ENCODE measurements at regions not wholly inside any gene's neighbourhood (a gene's known extent, or its start where the extent isn't known, plus 50 kb on each side); places are given as distances from the start of the nearest gene placed in this dataset.

- TF ChIP-seq CTCF (conservative IDR thresholded peaks at IDR 0.05; ENCODE audit: low read length) (no peak), EZH2phosphoT487 (IDR thresholded peaks at IDR 0.05; ENCODE audit: borderline replicate concordance) (no peak)
These were observed 102.7 kb downstream of the RNASET2 start for GRCh38 chr6:166853371-166854325.

Measured in Loucy (cell line).